PC-3 (cell line): ENCODE measurements at regions not wholly inside any gene's neighbourhood (a gene's known extent, or its start where the extent isn't known, plus 50 kb on each side); places are given as distances from the start of the nearest gene placed in this dataset.

Source experiments
- ATAC-seq: fragments of 200-7000 bp; cut with Tn5 transposase; 2 replicates; pipeline ENCODE4 v1.9.1; 2020; ENCODE audit warnings: mild to moderate bottlenecking, moderate library complexity
- BruUV-seq: library from RNA; stranded (reverse); fragments of 400-500 nt; replicated peaks from 2 replicates; lab custom pipeline; 2021; lab: Mats Ljungman, UMichigan
- CTCF ChIA-PET: fragments of 300-600 bp; sonication (Branson Sonifier 250); formaldehyde crosslinking; loops from one replicate; lab custom pipeline; 2022; ENCODE audit warnings: antibody characterized with exemption; lab: Charles Lee
- POLR2A ChIA-PET: fragments of 300-600 bp; sonication (Branson Sonifier 250); formaldehyde crosslinking; loops from one replicate; lab custom pipeline; 2022; ENCODE audit warnings: antibody characterized with exemption; ENCODE audit not compliant: unreplicated experiment; lab: Charles Lee
- DNase-seq: peaks from one replicate; pipeline ENCODE4 v3.0.0-alpha.2; 2015
- H2AFZ ChIP-seq: fragments of 300-600 bp; sonication (generic); 2 replicates; pipeline ENCODE4 v1.6.0; 2016; ENCODE audit warnings: antibody characterized with exemption, low read length
- H3F3A ChIP-seq: fragments of 300-600 bp; sonication (generic); one replicate; pipeline ENCODE4 v1.6.0; 2017; ENCODE audit warnings: antibody characterized with exemption, low read length, control low read depth, mild to moderate bottlenecking; ENCODE audit not compliant: unreplicated experiment
- H3K27ac ChIP-seq: fragments of 300-600 bp; sonication (generic); 2 replicates; pipeline ENCODE4 v1.5.1; 2016; ENCODE audit warnings: mild to moderate bottlenecking, low read length
- H3K27me3 ChIP-seq: fragments of 300-600 bp; sonication (generic); 2 replicates; pipeline ENCODE4 v1.6.1; 2016; ENCODE audit warnings: low read length, mixed read lengths
- H3K36me3 ChIP-seq: fragments of 300-600 bp; sonication (generic); 2 replicates; pipeline ENCODE4 v1.6.1; 2016; ENCODE audit warnings: low read depth, mixed run types, low read length, mixed read lengths
- H3K4me1 ChIP-seq: fragments of 300-600 bp; sonication (generic); 2 replicates; pipeline ENCODE4 v1.5.1; 2016; ENCODE audit warnings: low read length; ENCODE audit not compliant: insufficient read depth
- H3K4me2 ChIP-seq: fragments of 300-600 bp; sonication (generic); 2 replicates; pipeline ENCODE4 v1.6.0; 2016; ENCODE audit warnings: low read length
- H3K4me3 ChIP-seq: fragments of 300-600 bp; sonication (generic); 2 replicates; pipeline ENCODE4 v1.5.1; 2016; ENCODE audit warnings: mild to moderate bottlenecking, low read length, mixed read lengths
- H3K79me2 ChIP-seq: fragments of 300-600 bp; sonication (generic); 2 replicates; pipeline ENCODE4 v1.6.1; 2017; ENCODE audit warnings: low read length, mixed read lengths
- H3K9ac ChIP-seq: fragments of 300-600 bp; sonication (generic); 2 replicates; pipeline ENCODE4 v1.6.0; 2016; ENCODE audit warnings: mild to moderate bottlenecking, low read length
- H3K9me2 ChIP-seq: fragments of 300-600 bp; sonication (generic); replicated peaks from 2 replicates; pipeline ENCODE4 v1.6.1; 2016; ENCODE audit warnings: mixed run types, low read length, mixed read lengths
- H3K9me3 ChIP-seq: fragments of 300-600 bp; sonication (generic); 2 replicates; pipeline ENCODE4 v1.6.1; 2016; ENCODE audit warnings: low read length, mixed read lengths
- H4K20me1 ChIP-seq: fragments of 300-600 bp; sonication (generic); 2 replicates; pipeline ENCODE4 v1.6.1; 2016; ENCODE audit warnings: low read length, mixed read lengths
- EZH2 ChIP-seq: fragments of 300-600 bp; sonication (generic); IDR thresholded peaks from one replicate; pipeline ENCODE4 v1.6.1; 2017; ENCODE audit warnings: antibody characterized with exemption, mild to moderate bottlenecking, low read length; ENCODE audit not compliant: unreplicated experiment
- EZH2phosphoT487 ChIP-seq: fragments of 300-600 bp; sonication (generic); IDR thresholded peaks from 2 replicates; pipeline ENCODE4 v1.6.1; 2018; ENCODE audit warnings: mild to moderate bottlenecking, antibody characterized with exemption, low read length, borderline replicate concordance
- intact Hi-C: fragments of 100-400 bp; cut with micrococcal nuclease; formaldehyde crosslinking; loops from 2 replicates; pipeline ENCODE4 v1.9.0; 2023
- TF ChIP-seq, protein P1 (sequence below): fragments of 300-600 bp; sonication (generic); conservative IDR thresholded peaks from 2 replicates; pipeline ENCODE4 v1.5.1; 2017; ENCODE audit warnings: antibody characterized with exemption, low read depth, mild to moderate bottlenecking, low read length

DNA sequence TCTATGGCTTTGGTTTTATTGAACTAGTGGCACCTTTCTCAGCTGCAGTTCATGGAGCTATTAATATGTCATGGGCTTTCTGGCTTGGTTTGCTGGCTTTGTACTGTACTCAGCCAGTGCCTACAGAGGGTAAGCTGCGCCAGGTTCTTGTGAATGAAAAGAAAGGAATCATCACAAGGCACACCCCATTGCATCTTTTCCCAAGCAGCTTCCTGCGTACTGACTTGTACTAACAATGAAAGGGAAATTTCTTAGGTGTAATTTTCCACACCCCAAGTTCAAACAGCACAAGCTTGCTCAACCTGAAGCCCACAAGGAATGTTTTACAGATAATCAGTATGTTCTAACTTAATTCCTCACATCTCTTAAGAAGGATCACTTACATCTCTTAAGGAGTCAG lies 78.0 kb upstream of the TNFSF18 start:
- DNase-seq, result no peak
- no peak overlapping the region for H3K27ac ChIP-seq

DNA sequence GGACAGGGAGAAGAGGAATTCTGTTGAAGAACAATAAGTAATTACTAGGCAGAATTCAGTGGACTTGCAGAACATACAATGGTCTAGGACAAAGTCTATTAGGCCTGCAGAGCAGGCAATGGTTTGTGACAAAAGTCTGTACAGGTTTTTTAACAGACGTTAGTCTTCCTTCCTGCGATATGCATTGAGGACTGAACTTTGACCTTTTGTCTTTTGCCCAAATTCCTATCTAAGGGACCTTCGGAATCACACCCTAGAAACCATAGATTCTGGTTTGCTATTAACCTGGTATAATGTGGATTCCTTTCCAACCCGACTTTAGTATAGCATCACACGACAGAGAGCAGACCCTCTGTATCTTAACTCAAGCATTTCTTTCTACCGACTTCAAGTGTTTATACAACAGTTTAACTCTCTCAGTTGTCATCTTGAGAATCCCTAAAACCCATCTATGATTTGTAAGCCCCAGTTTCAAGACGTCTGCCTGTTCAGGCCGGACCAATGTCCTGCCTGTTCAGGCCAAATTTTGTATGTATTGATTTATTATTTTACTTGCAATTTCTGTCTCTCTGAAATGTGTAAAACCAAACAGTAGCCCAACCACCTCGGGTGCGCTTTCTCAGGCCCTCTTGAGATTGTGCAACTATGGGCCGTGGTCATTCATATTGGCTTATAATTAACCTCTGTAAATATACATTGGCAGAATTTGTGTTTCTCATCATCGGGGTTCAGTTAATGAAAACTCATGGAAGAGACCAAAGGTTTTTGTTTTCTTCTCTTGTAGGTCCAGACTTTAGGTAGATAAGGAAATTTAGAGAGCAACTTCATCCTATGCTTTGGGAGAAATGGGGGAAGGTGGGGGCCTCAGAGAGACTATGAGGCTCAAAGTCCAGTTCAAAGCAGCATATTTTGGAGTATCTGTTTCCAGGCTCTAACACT lies 76.9 kb upstream of the TNFSF18 start:
- DNase-seq (no peak), ATAC-seq (no peak)
- no peak overlapping the region for H3K4me2 ChIP-seq
- TF ChIP-seq EZH2phosphoT487, result no peak
- TF ChIP-seq, protein P1, sequence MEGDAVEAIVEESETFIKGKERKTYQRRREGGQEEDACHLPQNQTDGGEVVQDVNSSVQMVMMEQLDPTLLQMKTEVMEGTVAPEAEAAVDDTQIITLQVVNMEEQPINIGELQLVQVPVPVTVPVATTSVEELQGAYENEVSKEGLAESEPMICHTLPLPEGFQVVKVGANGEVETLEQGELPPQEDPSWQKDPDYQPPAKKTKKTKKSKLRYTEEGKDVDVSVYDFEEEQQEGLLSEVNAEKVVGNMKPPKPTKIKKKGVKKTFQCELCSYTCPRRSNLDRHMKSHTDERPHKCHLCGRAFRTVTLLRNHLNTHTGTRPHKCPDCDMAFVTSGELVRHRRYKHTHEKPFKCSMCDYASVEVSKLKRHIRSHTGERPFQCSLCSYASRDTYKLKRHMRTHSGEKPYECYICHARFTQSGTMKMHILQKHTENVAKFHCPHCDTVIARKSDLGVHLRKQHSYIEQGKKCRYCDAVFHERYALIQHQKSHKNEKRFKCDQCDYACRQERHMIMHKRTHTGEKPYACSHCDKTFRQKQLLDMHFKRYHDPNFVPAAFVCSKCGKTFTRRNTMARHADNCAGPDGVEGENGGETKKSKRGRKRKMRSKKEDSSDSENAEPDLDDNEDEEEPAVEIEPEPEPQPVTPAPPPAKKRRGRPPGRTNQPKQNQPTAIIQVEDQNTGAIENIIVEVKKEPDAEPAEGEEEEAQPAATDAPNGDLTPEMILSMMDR, result no peak
- no peak for TF ChIP-seq EZH2
- H3K36me3 ChIP-seq, result no peaks in the 10 kb centered on the region
- ChIA-PET POLR2A (no interaction called here), CTCF (no interaction called here)
- no peaks in the 10 kb centered on the region for H3F3A ChIP-seq
- H3K9me3 ChIP-seq, result no peaks in the 10 kb centered on the region
- intact Hi-C loops, result no loop called here
- no peak overlapping the region for H3K9ac ChIP-seq
- no peak overlapping the region for H3K4me3 ChIP-seq
- peaks cover 4% of the 10 kb centered on the region; the same call in 1 of the 2 replicates for H3K9me2 ChIP-seq
- BruUV-seq, result no TSS peak
- no peak overlapping the region for H3K27ac ChIP-seq
- no peaks in the 10 kb centered on the region for H4K20me1 ChIP-seq
- H3K4me1 ChIP-seq, result no peaks in the 10 kb centered on the region
- H3K27me3 ChIP-seq, result no peaks in the 10 kb centered on the region
- no peak overlapping the region for H2AFZ ChIP-seq
- no peaks in the 10 kb centered on the region for H3K79me2 ChIP-seq

More for the DNA sequence above, 78.0 kb upstream of the TNFSF18 start:
- Histone ChIP-seq H3K9me2 (peaks cover 10% of the 10 kb centered on the region; the same call in 1 of the 2 replicates), H3K9ac (no peak overlapping the region), H4K20me1 (no peaks in the 10 kb centered on the region), H3K27me3 (no peaks in the 10 kb centered on the region), H3F3A (no peaks in the 10 kb centered on the region), H3K4me2 (no peak overlapping the region), H3K79me2 (no peaks in the 10 kb centered on the region), H3K36me3 (no peaks in the 10 kb centered on the region), H3K9me3 (no peaks in the 10 kb centered on the region), H2AFZ (no peak overlapping the region), H3K4me3 (no peak overlapping the region), H3K4me1 (no peaks in the 10 kb centered on the region)
- TF ChIP-seq, protein P1, result no peak
- no peak for TF ChIP-seq EZH2phosphoT487
- no peak for TF ChIP-seq EZH2
- no TSS peak for BruUV-seq
- intact Hi-C loops, result no loop called here
- POLR2A ChIA-PET, result no interaction called here
- no peak for ATAC-seq
- CTCF ChIA-PET, result no interaction called here

DNA sequence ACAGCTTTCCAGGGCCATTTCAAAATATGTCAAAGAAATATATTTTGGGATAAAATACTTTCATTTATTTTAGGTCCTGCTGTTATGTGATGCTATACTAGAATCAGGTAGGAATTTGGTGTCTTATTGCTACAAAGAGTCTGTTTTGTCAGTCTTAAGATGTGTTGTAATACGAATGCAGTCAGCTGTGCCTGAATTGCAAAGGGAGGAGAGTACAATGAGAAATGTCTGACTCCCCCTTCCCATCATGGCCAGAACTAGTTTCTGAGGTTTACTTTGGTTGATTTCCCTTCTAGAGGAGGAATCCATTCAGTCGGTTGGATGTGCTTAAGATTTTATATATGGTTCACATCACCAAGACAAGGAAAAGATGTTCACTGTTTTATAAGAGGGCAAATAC lies 75.7 kb upstream of the TNFSF18 start:
- Histone ChIP-seq H3K9me3 (no peaks in the 10 kb centered on the region), H3K4me2 (no peak overlapping the region), H3F3A (no peaks in the 10 kb centered on the region), H3K9me2 (peaks cover 4% of the 10 kb centered on the region; the same call in 1 of the 2 replicates), H4K20me1 (no peaks in the 10 kb centered on the region), H3K4me3 (no peak overlapping the region), H3K27ac (no peak overlapping the region), H3K79me2 (no peaks in the 10 kb centered on the region), H2AFZ (no peak overlapping the region), H3K9ac (no peak overlapping the region), H3K27me3 (no peaks in the 10 kb centered on the region), H3K4me1 (no peaks in the 10 kb centered on the region), H3K36me3 (no peaks in the 10 kb centered on the region)
- POLR2A ChIA-PET, result no interaction called here
- BruUV-seq, result no TSS peak
- TF ChIP-seq, protein P1, result no peak
- TF ChIP-seq EZH2phosphoT487 (no peak), EZH2 (no peak)
- CTCF ChIA-PET, result no interaction called here
- DNase-seq, result no peak
- intact Hi-C loops, result no loop called here
- no peak for ATAC-seq
